HG02885 (cell line): ENCODE measurements at regions not wholly inside any gene's neighbourhood (a gene's known extent, or its start where the extent isn't known, plus 50 kb on each side); places are given as distances from the start of the nearest gene placed in this dataset.
"Not testable (repeated sequence)": the region's sequence is repeated elsewhere in the genome, so short reads cannot be mapped to it uniquely, and the experiment has no call there.

Source experiments
- ATAC-seq: cut with Tn5 transposase; IDR thresholded peaks from one replicate; pipeline ENCODE4 v1.9.1; 2021; ENCODE audit warnings: mild to moderate bottlenecking; ENCODE audit not compliant: unreplicated experiment, poor library complexity

- no peak for ATAC-seq
These were observed 1808.8 kb upstream of the ACO1 start for GRCh38 chr9:30575691-30576090.

DNA sequence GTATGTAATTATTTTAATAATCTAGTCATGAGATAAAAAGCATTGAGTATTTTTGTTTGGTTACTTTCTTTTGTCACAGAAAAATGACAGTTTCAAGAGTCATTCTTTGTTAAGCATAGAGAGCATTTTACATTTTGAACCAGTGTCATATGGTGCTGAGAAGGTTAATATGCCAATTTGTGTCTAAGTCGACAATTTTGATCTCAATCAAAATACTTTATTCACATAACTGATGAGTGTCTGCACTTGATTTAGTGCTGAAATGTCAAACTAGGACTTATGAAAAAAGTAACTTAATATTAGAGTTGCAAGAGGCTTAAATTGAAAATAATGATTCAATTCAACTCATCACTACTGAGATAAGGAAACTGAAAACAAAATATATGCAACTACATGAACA, 1804.6 kb upstream of the ACO1 start:
- no peak for ATAC-seq

GRCh38 chr9:30582240-30582639, 1802.2 kb upstream of the ACO1 start:
- ATAC-seq = no peak

GRCh38 chr9:30584559-30584958, 1799.9 kb upstream of the ACO1 start:
- ATAC-seq = no peak

DNA sequence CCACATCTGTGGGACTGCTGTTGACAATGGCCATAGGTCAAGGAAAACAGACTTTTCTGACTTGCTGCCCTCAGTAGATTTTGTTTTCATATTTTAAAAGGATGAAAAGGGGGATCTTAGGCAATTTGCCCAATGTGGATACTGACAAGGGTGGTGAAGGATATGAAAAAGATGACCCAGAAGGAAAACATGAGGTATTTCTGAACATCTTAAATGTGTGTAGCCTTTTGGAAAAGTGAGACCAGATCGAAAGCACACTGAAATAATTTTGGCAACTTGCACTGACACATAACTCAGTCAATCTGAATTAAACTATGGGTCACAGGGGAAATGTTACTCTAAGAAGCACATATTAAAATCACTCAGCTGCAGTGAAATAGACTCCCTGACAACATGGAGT, 1793.0 kb upstream of the ACO1 start:
- no peak for ATAC-seq

DNA sequence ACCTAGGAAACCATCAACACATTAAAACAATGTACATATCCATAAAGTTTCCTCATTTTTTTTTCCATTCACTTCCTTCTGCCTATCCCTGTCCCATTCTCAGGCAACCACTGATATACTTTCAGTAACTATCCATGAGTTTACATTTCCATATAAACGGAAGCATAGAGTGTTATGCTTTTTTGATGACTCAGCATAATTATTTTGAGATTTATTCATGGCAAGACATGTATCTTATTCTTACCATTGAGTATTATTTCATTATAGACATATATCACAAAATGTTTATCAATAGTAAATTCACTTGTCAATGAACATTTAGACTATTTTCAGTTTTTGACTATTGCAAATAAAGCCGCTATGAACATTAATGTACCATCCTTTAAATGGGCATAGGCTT, 1786.8 kb upstream of the ACO1 start:
- no peak for ATAC-seq

- no peak for ATAC-seq
These were observed 1778.5 kb upstream of the ACO1 start for GRCh38 chr9:30605936-30606335.

GRCh38 chr9:30609713-30610112, 1774.7 kb upstream of the ACO1 start:
- no peak for ATAC-seq

- not testable (repeated sequence) for ATAC-seq
These were observed 1767.7 kb upstream of the ACO1 start for GRCh38 chr9:30616782-30617181.

- no peak for ATAC-seq
These were observed 1761.9 kb upstream of the ACO1 start for GRCh38 chr9:30622561-30622960.

- no peak for ATAC-seq
These were observed 1755.4 kb upstream of the ACO1 start for GRCh38 chr9:30628915-30629567.

DNA sequence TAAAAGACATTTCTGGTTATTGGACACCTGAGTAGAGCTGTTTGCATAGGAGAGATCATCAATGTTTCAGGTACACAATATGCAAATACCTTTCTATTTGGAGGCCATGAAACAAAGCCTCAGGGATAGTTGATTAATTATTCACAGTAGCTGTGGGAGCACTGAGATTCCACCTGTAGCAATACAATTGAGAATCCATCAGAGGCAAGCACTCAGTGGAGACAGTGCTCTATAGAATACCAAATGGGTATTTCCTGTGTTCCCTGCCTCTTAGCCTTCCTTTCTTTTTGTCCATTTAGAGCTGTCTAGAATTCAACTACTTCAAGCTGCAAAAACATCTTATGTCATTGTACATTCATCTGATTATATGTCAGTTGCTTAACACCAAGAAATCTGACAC, 1754.0 kb upstream of the ACO1 start:
- ATAC-seq = no peak

DNA sequence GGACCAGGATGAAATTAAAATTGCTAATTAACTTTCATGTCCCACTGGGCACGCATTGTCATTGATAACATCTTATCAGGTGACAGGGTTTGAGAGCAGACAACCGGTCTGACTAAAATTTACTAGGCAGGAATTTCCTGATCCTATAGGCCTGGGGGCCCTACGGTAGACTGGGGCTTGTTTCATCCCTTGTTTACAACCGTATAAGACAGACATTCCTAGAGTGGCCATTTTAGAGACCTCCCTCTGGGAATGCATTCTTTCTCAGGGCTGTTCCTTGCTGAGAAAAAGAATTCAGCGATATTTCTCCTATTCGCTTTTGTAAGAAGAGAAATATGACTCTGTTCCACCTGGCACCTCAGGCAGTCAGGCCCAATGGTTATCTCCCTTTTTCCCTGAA, 1737.8 kb upstream of the ACO1 start:
- ATAC-seq = not testable (repeated sequence)

GRCh38 chr9:30661925-30662324, 1722.5 kb upstream of the ACO1 start:
- ATAC-seq = no peak

DNA sequence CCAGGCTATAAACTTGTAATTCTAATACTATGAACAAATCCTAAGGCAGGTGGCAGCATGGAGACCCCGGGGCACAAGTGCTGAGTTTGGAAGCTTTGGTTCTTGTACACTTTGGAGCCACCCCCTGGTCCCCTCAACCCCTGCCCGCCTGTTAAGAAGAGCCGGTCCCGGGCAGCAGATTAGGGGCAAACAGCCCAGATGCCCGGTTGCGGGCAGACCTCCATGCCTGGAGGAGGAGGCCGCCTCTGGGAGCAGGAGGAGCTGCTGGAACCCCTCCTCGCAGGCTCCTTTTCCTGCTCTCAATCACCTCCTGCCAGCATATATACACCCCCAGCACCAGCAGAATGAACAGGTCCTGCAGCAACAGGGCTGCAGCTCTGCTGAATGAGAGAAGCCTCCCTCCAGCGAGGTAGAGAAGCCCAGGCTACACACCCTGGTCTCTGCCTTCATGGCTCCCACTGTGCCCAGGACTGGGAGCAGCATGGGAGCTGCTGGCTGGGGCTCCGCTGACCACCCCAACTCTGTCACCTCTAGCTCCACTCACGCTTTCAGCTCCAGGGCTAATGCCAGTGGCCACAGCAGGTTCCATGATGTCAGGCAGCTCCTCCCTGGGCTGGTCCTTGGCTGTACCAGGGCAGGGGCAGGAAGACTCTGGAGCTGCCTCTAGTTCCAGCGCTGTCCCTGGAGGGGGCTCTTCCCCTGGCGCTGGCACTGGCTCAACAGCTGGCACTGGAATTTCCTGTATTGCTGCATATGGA, 1713.5 kb upstream of the ACO1 start:
- no peak for ATAC-seq

- ATAC-seq = no peak
These were observed 1711.3 kb upstream of the ACO1 start for GRCh38 chr9:30673132-30673531.

DNA sequence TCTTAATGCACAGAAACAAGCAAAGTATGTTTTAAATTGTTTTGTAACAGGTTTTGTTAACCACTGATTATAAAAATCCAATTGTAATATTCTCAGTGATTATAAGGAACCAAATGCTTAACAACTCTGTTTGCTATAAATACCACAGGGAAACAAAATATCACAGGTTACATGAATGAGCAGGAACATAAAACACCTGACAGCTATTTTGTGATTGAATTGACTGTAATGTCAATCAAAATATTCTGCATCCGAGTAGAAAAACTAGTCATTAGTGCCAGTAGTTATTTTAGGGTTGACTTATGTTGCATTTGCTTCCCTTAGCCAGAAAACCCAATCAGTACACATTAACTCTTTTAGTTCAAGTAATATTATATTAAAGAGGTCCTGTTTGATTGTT, 1707.8 kb upstream of the ACO1 start:
- no peak for ATAC-seq

- no peak for ATAC-seq
These were observed 1707.2 kb upstream of the ACO1 start for GRCh38 chr9:30677221-30677620.

GRCh38 chr9:30688801-30689200, 1695.6 kb upstream of the ACO1 start:
- ATAC-seq = no peak

DNA sequence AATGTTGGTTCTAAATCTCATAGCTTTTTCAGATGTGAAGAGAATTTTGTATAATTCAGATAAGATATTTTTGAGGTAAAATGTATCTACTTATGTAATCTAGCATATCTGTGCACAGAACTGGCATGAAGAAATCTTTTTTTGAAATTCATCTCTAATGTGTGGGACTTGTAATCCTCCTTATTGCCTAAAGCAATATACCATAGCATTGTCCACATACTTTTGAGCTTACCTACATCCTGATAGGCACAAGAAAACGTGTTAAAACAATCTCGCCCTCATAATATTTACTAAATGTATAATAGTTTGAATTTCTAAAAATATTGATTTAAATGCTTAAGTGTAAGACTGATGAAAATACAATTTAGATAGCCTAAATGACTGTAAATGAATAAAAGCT, 1686.5 kb upstream of the ACO1 start:
- ATAC-seq = no peak

GRCh38 chr9:30711591-30711990, 1672.9 kb upstream of the ACO1 start:
- no peak for ATAC-seq

- no peak for ATAC-seq
These were observed 1671.2 kb upstream of the ACO1 start for GRCh38 chr9:30713243-30713642.
